Neuronal stem cell (in vitro differentiated cells): ENCODE measurements at regions not wholly inside any gene's neighbourhood (a gene's known extent, or its start where the extent isn't known, plus 50 kb on each side); places are given as distances from the start of the nearest gene placed in this dataset.

Experiments used
- DNase-seq: peaks from one replicate; pipeline ENCODE4 v3.0.0-alpha.2; 2013; ENCODE audit warnings: low spot score
- H2AFZ ChIP-seq: one replicate; pipeline ENCODE4 v1.6.1; 2013; ENCODE audit warnings: mild to moderate bottlenecking, low read length, inconsistent platforms
- H2AK5ac ChIP-seq: 2 replicates; pipeline ENCODE4 v1.6.1; 2013; ENCODE audit warnings: low read depth, mild to moderate bottlenecking, inconsistent platforms, low read length, moderate library complexity, mixed read lengths
- H2BK120ac ChIP-seq: 2 replicates; pipeline ENCODE4 v1.6.1; 2013; ENCODE audit warnings: low read depth, mild to moderate bottlenecking, inconsistent platforms, low read length, moderate library complexity, mixed read lengths
- H2BK12ac ChIP-seq: one replicate; pipeline ENCODE4 v1.6.1; 2013; ENCODE audit warnings: low read length, inconsistent platforms
- H2BK15ac ChIP-seq: 2 replicates; pipeline ENCODE4 v1.6.1; 2013; ENCODE audit warnings: mild to moderate bottlenecking, low read length, inconsistent platforms, mixed read lengths
- H2BK5ac ChIP-seq: one replicate; pipeline ENCODE4 v1.6.1; 2013; ENCODE audit warnings: inconsistent platforms, mild to moderate bottlenecking, low read length, moderate library complexity
- H3K14ac ChIP-seq: one replicate; pipeline ENCODE4 v1.6.1; 2013; ENCODE audit warnings: low read length, inconsistent platforms
- H3K18ac ChIP-seq: 2 replicates; pipeline ENCODE4 v1.6.1; 2013; ENCODE audit warnings: low read length, inconsistent platforms
- H3K23ac ChIP-seq: 2 replicates; pipeline ENCODE4 v1.6.1; 2013; ENCODE audit warnings: low read depth, mild to moderate bottlenecking, mixed read lengths, low read length, inconsistent platforms; ENCODE audit not compliant: poor library complexity
- H3K27ac ChIP-seq: replicated peaks from 3 replicates; pipeline ENCODE4 v1.5.1; 2013; ENCODE audit warnings: low read length, inconsistent platforms
- H3K27me3 ChIP-seq, 3 experiments: 2 replicates each; pipeline ENCODE4 v1.6.1; 2013; ENCODE audit warnings: low read length in 3 of 3, mild to moderate bottlenecking in 2 of 3, inconsistent platforms in 1 of 3, low read depth in 1 of 3, mixed read lengths in 1 of 3, moderate library complexity in 1 of 3; ENCODE audit not compliant: control insufficient read depth in 3 of 3, insufficient read depth in 3 of 3
- H3K36me3 ChIP-seq, 2 donors: replicated peaks in 1 of 2; 2 replicates each; pipeline ENCODE4 v1.6.1; 2013; ENCODE audit warnings: low read length in 2 of 2; ENCODE audit not compliant: control insufficient read depth in 2 of 2, insufficient read depth in 2 of 2
- H3K4ac ChIP-seq: 2 replicates; pipeline ENCODE4 v1.6.1; 2013; ENCODE audit warnings: inconsistent platforms, mild to moderate bottlenecking, low read length, moderate library complexity
- H3K4me1 ChIP-seq, 2 donors: 1 replicate in 1 of 2; 2 replicates in 1 of 2; pipeline ENCODE4 v1.6.1; 2013; ENCODE audit warnings: low read length in 2 of 2, low read depth in 1 of 2; ENCODE audit not compliant: control insufficient read depth in 2 of 2, insufficient read depth in 1 of 2
- H3K4me2 ChIP-seq: one replicate; pipeline ENCODE4 v1.6.1; 2013; ENCODE audit warnings: mild to moderate bottlenecking, low read length, inconsistent platforms; ENCODE audit not compliant: insufficient read depth, poor library complexity, severe bottlenecking
- H3K4me3 ChIP-seq, 2 donors: 2 replicates each; pipeline ENCODE4 v1.5.1; 2013; ENCODE audit warnings: low read length in 2 of 2, mild to moderate bottlenecking in 2 of 2, inconsistent platforms in 1 of 2, moderate library complexity in 1 of 2
- H3K79me1 ChIP-seq: one replicate; pipeline ENCODE4 v1.6.1; 2013; ENCODE audit warnings: low read depth, mild to moderate bottlenecking, inconsistent platforms, low read length, moderate library complexity
- H3K9ac ChIP-seq: one replicate; pipeline ENCODE4 v1.6.1; 2013; ENCODE audit warnings: mild to moderate bottlenecking, low read depth, low read length, inconsistent platforms; ENCODE audit not compliant: poor library complexity
- H3K9me3 ChIP-seq, 2 donors: replicated peaks in 1 of 2; 2 replicates each; pipeline versions ENCODE3 to v1.6.1; 2013; ENCODE audit warnings: low read length in 2 of 2, mild to moderate bottlenecking in 2 of 2, inconsistent platforms in 1 of 2, low read depth in 1 of 2, mixed read lengths in 1 of 2, moderate library complexity in 1 of 2; ENCODE audit not compliant: control insufficient read depth in 2 of 2, insufficient read depth in 1 of 2
- H4K8ac ChIP-seq: one replicate; pipeline ENCODE4 v1.6.1; 2013; ENCODE audit warnings: low read depth, mild to moderate bottlenecking, inconsistent platforms, low read length, moderate library complexity
- H4K91ac ChIP-seq: one replicate; pipeline ENCODE4 v1.6.1; 2013; ENCODE audit warnings: low read length, low read depth, mild to moderate bottlenecking, inconsistent platforms; ENCODE audit not compliant: poor library complexity
- WGBS, 2 donors: extraction: QIAGEN DNeasy Blood & Tissue Kit; methylation state at CpG; one replicate each; pipeline ENCODE4 v1.1.7; 2013; ENCODE audit warnings: missing lambda C conversion rate in 2 of 2, mixed read lengths in 1 of 2; ENCODE audit not compliant: insufficient read length in 2 of 2, insufficient replicate concordance in 1 of 2; ENCODE audit errors: extremely low coverage in 2 of 2; 5-methylcytosine and 5-hydroxymethylcytosine counted together

- Histone ChIP-seq H2BK5ac (no peak overlapping the region), H2BK15ac (no peak overlapping the region), H3K9ac (no peak overlapping the region), H3K27me3 (no peaks in the 10 kb centered on the region), H3K9me3 (no peaks in the 10 kb centered on the region), H2AFZ (no peak overlapping the region), H3K4ac (no peak overlapping the region), H3K4me2 (no peak overlapping the region), H3K18ac (no peak overlapping the region), H2BK120ac (no peak overlapping the region), H4K8ac (no peak overlapping the region), H3K27ac (no peak overlapping the region), H3K79me1 (no peaks in the 10 kb centered on the region), H3K23ac (no peak overlapping the region), H3K4me3 (no peak overlapping the region), H2BK12ac (no peak overlapping the region), H2AK5ac (no peak overlapping the region), H4K91ac (no peak overlapping the region), H3K36me3 (no peaks in the 10 kb centered on the region), H3K14ac (no peak overlapping the region), H3K4me1 (no peaks in the 10 kb centered on the region)
- WGBS, 2 donors, result no CpG with 5 or more reads among the region's 7 CpGs
- DNase-seq, result no peak
Observed at GRCh38 chr7:33661430-33662160, 243.7 kb upstream of the BMPER start.

GRCh38 chr7:33666531-33666930 is 238.8 kb upstream of the BMPER start:
- Histone ChIP-seq H3K4me2 (no peak overlapping the region), H3K4me1 (peaks cover 2 to 9% of the 10 kb centered on the region in 2 donors), H3K27me3 (no peaks in the 10 kb centered on the region), H3K4me3 (no peak overlapping the region), H3K27ac (no peak overlapping the region), H2BK5ac (no peak overlapping the region), H3K36me3 (no peaks in the 10 kb centered on the region), H3K9me3 (no peaks in the 10 kb centered on the region), H3K4ac (no peak overlapping the region), H2BK15ac (no peak overlapping the region), H2BK12ac (no peak overlapping the region), H3K14ac (no peak overlapping the region), H2BK120ac (no peak overlapping the region), H4K8ac (no peak overlapping the region), H2AK5ac (no peak overlapping the region), H3K9ac (no peak overlapping the region), H3K79me1 (no peaks in the 10 kb centered on the region), H2AFZ (no peak overlapping the region), H3K23ac (no peak overlapping the region), H4K91ac (no peak overlapping the region), H3K18ac (no peak overlapping the region)
- no peak for DNase-seq

- Histone ChIP-seq H3K9ac (no peak overlapping the region), H3K14ac (no peak overlapping the region), H2BK5ac (no peak overlapping the region), H3K27ac (no peak overlapping the region), H3K36me3 (no peaks in the 10 kb centered on the region), H3K4ac (no peak overlapping the region), H3K4me1 (peaks cover 2 to 14% of the 10 kb centered on the region in 2 donors), H3K27me3 (no peaks in the 10 kb centered on the region), H4K91ac (no peak overlapping the region), H2AK5ac (no peak overlapping the region), H2BK15ac (no peak overlapping the region), H2BK12ac (no peak overlapping the region), H2BK120ac (no peak overlapping the region), H2AFZ (no peak overlapping the region), H4K8ac (no peak overlapping the region), H3K79me1 (no peaks in the 10 kb centered on the region), H3K4me2 (no peak overlapping the region), H3K4me3 (no peak overlapping the region), H3K18ac (no peak overlapping the region), H3K23ac (no peak overlapping the region), H3K9me3 (no peaks in the 10 kb centered on the region)
- DNase-seq, result no peak
Observed at GRCh38 chr7:33667196-33667595, 238.1 kb upstream of the BMPER start.

GRCh38 chr7:33669251-33669670 is 236.1 kb upstream of the BMPER start:
- Histone ChIP-seq H2BK120ac (no peak overlapping the region), H2BK12ac (no peak overlapping the region), H2BK5ac (no peak overlapping the region), H3K9me3 (no peaks in the 10 kb centered on the region), H3K4me1 (peaks cover 2 to 14% of the 10 kb centered on the region in 2 donors), H3K27ac (no peak overlapping the region), H3K23ac (no peak overlapping the region), H2AFZ (no peak overlapping the region), H3K18ac (no peak overlapping the region), H3K4me2 (no peak overlapping the region), H3K79me1 (no peaks in the 10 kb centered on the region), H3K4ac (no peak overlapping the region), H4K8ac (no peak overlapping the region), H3K9ac (no peak overlapping the region), H3K4me3 (no peak overlapping the region), H2AK5ac (no peak overlapping the region), H3K14ac (no peak overlapping the region), H3K27me3 (no peaks in the 10 kb centered on the region), H2BK15ac (no peak overlapping the region), H4K91ac (no peak overlapping the region), H3K36me3 (no peaks in the 10 kb centered on the region)
- no peak for DNase-seq
- WGBS, 2 donors, result no CpG with 5 or more reads among the region's 5 CpGs
